ENCODE measurements at regions not wholly inside any gene's neighbourhood (a gene's known extent, or its start where the extent isn't known, plus 50 kb on each side); places are given as distances from the start of the nearest gene placed in this dataset.

DNA sequence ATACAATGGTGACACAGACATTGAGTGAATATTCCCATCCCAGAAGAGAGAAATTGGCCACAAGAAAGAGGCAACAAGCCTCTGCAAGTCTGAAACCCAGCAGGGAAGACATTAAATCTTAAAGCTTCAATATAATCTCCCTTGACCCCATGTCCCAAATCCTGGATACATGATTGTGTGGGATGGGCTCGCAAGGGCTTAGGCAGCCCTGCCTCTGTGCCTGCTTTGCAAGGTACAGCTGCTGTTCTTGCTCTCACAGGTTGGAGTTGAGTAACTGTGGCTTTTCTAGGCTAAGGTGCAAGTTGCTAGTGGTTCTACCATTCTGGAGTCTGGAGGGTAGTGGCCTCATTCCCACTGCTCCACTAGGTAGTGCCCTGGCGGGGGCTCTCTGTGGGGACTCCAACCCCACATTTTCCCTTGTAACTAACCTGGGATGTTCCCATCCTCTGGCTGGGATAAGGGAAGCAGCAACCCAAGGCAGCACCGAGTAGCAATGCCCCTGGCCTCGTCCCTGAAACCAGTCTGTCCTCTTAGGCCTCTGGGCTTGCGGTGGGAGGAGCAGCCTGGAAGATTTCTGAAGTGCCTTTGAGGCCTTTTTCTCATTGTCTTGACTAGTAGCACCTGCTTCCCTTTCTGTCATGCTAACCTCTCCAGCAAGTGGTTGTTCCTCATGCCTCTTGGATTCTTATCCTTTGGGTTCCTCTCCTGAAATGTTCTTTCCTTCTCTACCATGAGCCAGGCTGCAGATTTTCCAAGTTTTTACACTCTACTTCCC lies 90.0 kb downstream of the FAM174B start:
- Histone ChIP-seq H3K27me3 (replicated peaks; ENCODE audit: control insufficient read depth, insufficient read depth, low read length) (peaks cover 8% of the 10 kb centered on the region), H3K9me3 (ENCODE audit: control insufficient read depth, low read length) (no peaks in the 10 kb centered on the region), H3K9ac (ENCODE audit: low read length) (no peak overlapping the region), H3K4me1 (ENCODE audit: control insufficient read depth, insufficient read depth, low read length) (peaks cover 4% of the 10 kb centered on the region), H3K36me3 (ENCODE audit: control insufficient read depth, insufficient read depth, low read length, severe bottlenecking) (no peaks in the 10 kb centered on the region), H3K4me3 (ENCODE audit: low read length) (no peak overlapping the region)
- DNase-seq (ENCODE audit: low read depth), result no peak

DNA sequence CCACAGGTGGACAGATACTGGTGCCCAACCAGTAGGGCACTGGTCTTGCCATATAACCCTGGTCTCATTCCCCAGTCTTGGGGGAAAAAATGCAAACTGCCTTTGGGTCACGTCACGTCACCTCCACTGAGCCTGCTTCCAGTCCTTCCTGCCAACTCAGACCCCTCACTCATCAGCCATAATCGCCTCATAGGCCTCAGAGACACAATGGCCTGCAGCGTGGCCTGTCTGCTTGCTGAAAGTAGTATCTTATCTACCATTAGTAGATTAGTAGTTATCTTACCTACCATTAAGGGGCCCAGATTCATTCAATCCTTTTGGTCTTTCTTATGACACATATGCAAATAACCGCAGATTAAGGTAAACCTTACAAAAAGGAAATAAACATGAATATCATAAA lies 93.8 kb downstream of the FAM174B start:
- no peak for DNase-seq (ENCODE audit: low read depth)
- Histone ChIP-seq H3K9me3 (ENCODE audit: control insufficient read depth, low read length) (peaks cover 4% of the 10 kb centered on the region), H3K4me3 (ENCODE audit: low read length) (no peak overlapping the region), H3K4me1 (ENCODE audit: control insufficient read depth, insufficient read depth, low read length) (no peaks in the 10 kb centered on the region), H3K27me3 (replicated peaks; ENCODE audit: control insufficient read depth, insufficient read depth, low read length) (no peaks in the 10 kb centered on the region), H3K9ac (ENCODE audit: low read length) (no peak overlapping the region), H3K36me3 (ENCODE audit: control insufficient read depth, insufficient read depth, low read length, severe bottlenecking) (no peaks in the 10 kb centered on the region)

DNA sequence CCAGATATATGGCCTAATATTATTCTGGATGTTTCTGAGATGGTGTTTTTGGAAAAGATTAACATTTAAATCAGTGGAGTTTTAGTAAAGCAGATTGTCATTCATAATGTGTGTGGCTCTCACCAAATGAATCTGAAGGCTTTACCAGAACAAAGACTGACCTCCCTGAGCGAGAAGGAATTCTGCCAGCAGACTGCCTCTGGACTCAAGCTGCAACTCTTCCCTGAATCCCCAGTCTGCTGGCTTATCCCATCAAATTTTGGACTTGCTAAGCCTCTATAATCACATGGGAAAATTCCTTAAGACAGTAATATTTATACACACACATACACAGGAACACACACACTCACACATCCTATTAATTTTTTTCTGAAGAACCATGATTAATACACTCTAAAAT lies 102.3 kb downstream of the FAM174B start:
- H3K4me1 ChIP-seq (ENCODE audit: control insufficient read depth, insufficient read depth, low read length), result no peaks in the 10 kb centered on the region
- DNase-seq (ENCODE audit: low read depth), result no peak
- no peaks in the 10 kb centered on the region for H3K27me3 ChIP-seq (replicated peaks; ENCODE audit: control insufficient read depth, insufficient read depth, low read length)
- H3K4me3 ChIP-seq (ENCODE audit: low read length), result no peak overlapping the region
- no peak overlapping the region for H3K9ac ChIP-seq (ENCODE audit: low read length)
- H3K9me3 ChIP-seq (ENCODE audit: control insufficient read depth, low read length), result peaks cover 4% of the 10 kb centered on the region
- no peaks in the 10 kb centered on the region for H3K36me3 ChIP-seq (ENCODE audit: control insufficient read depth, insufficient read depth, low read length, severe bottlenecking)

DNA sequence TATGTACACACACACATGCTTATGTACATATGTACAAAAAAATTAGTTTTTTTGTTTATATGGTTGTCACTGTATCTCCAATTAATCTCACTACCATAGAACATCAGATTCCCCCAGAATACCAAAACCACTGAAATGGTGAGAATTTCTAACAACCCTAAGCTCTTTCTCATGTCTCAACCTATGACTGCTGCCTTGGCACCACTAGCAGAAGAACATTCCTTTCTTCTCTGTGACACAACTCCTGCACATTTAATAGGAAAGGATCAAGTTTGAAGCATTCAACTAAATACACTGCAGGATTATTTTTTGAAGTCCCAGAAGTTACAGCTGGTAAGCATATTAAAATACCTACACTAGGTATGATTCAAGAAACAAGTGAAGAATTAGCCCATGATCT lies 109.6 kb downstream of the FAM174B start:
- no peaks in the 10 kb centered on the region for H3K4me1 ChIP-seq (ENCODE audit: control insufficient read depth, insufficient read depth, low read length)
- H3K9ac ChIP-seq (ENCODE audit: low read length), result no peak overlapping the region
- no peaks in the 10 kb centered on the region for H3K36me3 ChIP-seq (ENCODE audit: control insufficient read depth, insufficient read depth, low read length, severe bottlenecking)
- H3K27me3 ChIP-seq (replicated peaks; ENCODE audit: control insufficient read depth, insufficient read depth, low read length), result no peaks in the 10 kb centered on the region
- no peak for DNase-seq (ENCODE audit: low read depth)
- no peak overlapping the region for H3K4me3 ChIP-seq (ENCODE audit: low read length)
- no peaks in the 10 kb centered on the region for H3K9me3 ChIP-seq (ENCODE audit: control insufficient read depth, low read length)

DNA sequence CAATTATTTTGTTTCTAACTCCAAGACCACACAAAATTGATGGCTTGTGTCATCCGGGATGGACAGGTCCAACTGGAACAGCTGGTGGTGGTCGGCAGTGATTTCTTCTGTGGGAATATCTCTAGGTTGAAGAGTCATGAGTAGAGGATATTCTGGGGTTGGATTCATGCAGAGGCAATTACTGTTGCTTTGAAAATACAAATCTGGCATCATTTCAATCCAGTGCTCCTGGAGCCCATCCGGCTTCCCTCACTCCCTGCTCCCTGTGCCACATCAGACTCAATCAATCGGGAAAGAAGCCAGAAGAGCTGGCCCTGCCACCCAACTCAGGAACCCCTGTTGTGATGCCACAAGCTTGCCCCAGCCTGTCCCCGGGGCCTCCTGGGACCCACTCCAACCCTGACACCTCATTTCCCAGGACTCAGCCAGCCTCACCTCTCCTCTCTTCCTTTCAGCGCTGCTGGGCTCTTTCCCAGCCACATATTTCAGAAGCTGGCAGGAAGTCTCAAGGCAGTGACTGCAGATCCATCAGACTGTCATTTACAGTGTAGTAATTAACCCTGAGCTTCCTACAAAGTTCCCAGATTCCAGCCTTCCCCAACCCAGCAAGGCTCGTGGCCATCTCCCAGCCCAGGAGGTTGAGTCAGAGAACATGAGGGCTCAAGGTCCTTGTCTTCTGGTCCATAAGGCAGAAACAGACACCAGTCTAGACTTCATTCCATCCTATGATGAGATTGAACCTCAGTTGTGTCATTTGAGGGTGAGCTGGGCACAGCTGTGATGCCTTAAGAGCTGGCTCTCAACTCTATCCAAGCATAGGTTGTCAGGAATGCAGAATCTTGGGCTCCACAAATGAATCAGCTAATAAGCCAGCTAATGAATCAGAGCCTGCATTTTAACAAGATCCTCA lies 114.0 kb downstream of the FAM174B start:
- no peaks in the 10 kb centered on the region for H3K36me3 ChIP-seq (ENCODE audit: control insufficient read depth, insufficient read depth, low read length, severe bottlenecking)
- H3K9me3 ChIP-seq (ENCODE audit: control insufficient read depth, low read length), result no peaks in the 10 kb centered on the region
- no peak overlapping the region for H3K9ac ChIP-seq (ENCODE audit: low read length)
- no peak for DNase-seq (ENCODE audit: low read depth)
- H3K27me3 ChIP-seq (replicated peaks; ENCODE audit: control insufficient read depth, insufficient read depth, low read length), result no peaks in the 10 kb centered on the region
- H3K4me3 ChIP-seq (ENCODE audit: low read length), result no peak overlapping the region
- H3K4me1 ChIP-seq (ENCODE audit: control insufficient read depth, insufficient read depth, low read length), result no peaks in the 10 kb centered on the region

DNA sequence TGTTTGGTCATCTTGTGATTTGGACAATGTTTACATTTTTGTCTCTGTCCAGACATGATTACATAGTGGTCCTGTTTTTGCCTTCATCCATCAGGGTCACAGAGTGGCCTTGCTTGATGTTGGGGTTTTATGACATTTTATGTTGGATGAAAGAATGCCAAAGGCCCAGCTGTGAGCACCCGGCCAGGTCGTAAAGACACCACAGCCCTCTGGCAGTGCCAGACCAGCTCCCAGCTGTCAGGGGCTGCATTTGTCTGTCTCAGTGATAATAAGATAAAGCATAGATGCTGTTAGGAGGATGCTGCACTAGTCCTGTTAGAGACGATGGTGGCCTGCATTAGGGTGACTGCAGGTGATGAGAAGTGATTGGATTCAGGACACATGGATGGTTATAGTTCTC lies 117.5 kb downstream of the FAM174B start:
- H3K27me3 ChIP-seq (replicated peaks; ENCODE audit: control insufficient read depth, insufficient read depth, low read length), result peaks cover 11% of the 10 kb centered on the region
- no peak for DNase-seq (ENCODE audit: low read depth)
- no peaks in the 10 kb centered on the region for H3K36me3 ChIP-seq (ENCODE audit: control insufficient read depth, insufficient read depth, low read length, severe bottlenecking)
- H3K9me3 ChIP-seq (ENCODE audit: control insufficient read depth, low read length), result peaks cover 10% of the 10 kb centered on the region
- H3K4me1 ChIP-seq (ENCODE audit: control insufficient read depth, insufficient read depth, low read length), result no peaks in the 10 kb centered on the region
- no peak overlapping the region for H3K4me3 ChIP-seq (ENCODE audit: low read length)
- H3K9ac ChIP-seq (ENCODE audit: low read length), result no peak overlapping the region

DNA sequence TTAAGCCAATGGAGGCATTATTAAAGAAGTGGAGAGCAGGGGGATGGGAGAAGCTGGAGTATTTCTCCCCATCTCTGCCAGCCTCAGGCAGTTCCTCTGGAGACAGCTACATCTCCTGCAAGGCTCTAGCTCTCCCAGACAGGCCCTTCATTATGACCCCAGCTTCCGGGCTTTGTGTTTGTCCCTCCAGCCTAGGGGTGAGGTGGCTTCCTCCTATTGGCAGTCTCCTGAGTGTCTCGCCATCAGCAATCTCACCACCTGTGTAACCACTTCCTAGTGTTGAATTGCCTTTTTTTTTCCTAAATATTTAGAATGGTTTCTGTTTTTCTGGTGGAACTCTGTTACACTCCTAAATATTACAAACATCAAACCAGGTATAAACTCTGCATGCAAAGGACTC lies 122.3 kb downstream of the FAM174B start:
- no peak for DNase-seq (ENCODE audit: low read depth)
- Histone ChIP-seq H3K27me3 (replicated peaks; ENCODE audit: control insufficient read depth, insufficient read depth, low read length) (peaks cover 34% of the 10 kb centered on the region), H3K9ac (ENCODE audit: low read length) (no peak overlapping the region), H3K4me3 (ENCODE audit: low read length) (no peak overlapping the region), H3K36me3 (ENCODE audit: control insufficient read depth, insufficient read depth, low read length, severe bottlenecking) (no peaks in the 10 kb centered on the region), H3K9me3 (ENCODE audit: control insufficient read depth, low read length) (peaks cover 10% of the 10 kb centered on the region), H3K4me1 (ENCODE audit: control insufficient read depth, insufficient read depth, low read length) (no peaks in the 10 kb centered on the region)

DNA sequence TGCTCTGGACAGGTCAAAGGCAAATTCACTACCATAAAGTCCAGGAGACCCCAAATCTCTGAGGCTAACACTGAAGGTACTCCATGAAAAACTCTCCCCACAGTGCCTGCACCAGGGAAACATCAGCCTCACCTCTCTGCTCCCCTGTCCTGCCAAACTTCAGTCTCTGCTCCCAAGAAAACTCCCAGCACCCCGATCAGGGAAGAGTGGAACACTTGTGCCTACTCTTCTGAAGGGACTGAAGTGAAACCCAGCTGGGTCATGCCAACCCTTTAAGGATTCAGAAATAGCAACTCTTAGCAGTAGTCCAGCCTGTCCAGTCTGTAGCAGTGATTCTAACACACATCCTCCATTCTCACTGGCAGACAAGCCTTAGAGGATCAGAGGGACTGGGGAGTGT lies 124.2 kb downstream of the FAM174B start:
- Histone ChIP-seq H3K4me1 (ENCODE audit: control insufficient read depth, insufficient read depth, low read length) (no peaks in the 10 kb centered on the region), H3K27me3 (replicated peaks; ENCODE audit: control insufficient read depth, insufficient read depth, low read length) (peaks cover 34% of the 10 kb centered on the region), H3K36me3 (ENCODE audit: control insufficient read depth, insufficient read depth, low read length, severe bottlenecking) (no peaks in the 10 kb centered on the region), H3K9me3 (ENCODE audit: control insufficient read depth, low read length) (peaks cover 10% of the 10 kb centered on the region), H3K9ac (ENCODE audit: low read length) (no peak overlapping the region), H3K4me3 (ENCODE audit: low read length) (no peak overlapping the region)
- DNase-seq (ENCODE audit: low read depth), result no peak

DNA sequence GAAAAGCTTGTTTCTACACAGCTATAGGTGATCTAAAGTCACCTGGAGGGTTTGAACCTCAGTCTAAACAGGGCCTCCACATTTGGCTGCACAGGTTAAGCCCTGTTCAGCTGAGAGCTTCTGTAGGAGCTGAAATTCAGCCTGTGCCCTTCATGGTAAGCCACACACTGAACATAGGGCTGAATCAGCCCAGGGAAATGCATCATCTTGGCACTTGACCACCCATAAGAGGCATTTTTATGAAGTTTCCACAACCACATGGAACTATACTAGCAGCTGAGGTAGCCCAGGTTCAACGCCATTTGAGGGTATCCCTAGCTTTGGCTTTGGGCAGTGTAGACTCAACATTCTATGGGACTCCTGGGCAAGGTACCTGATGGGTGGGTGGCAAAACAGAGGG lies 126.8 kb downstream of the FAM174B start:
- Histone ChIP-seq H3K9ac (ENCODE audit: low read length) (no peak overlapping the region), H3K9me3 (ENCODE audit: control insufficient read depth, low read length) (no peaks in the 10 kb centered on the region), H3K36me3 (ENCODE audit: control insufficient read depth, insufficient read depth, low read length, severe bottlenecking) (no peaks in the 10 kb centered on the region), H3K4me1 (ENCODE audit: control insufficient read depth, insufficient read depth, low read length) (no peaks in the 10 kb centered on the region), H3K4me3 (ENCODE audit: low read length) (no peak overlapping the region), H3K27me3 (replicated peaks; ENCODE audit: control insufficient read depth, insufficient read depth, low read length) (peaks cover 30% of the 10 kb centered on the region)
- DNase-seq (ENCODE audit: low read depth), result no peak

DNA sequence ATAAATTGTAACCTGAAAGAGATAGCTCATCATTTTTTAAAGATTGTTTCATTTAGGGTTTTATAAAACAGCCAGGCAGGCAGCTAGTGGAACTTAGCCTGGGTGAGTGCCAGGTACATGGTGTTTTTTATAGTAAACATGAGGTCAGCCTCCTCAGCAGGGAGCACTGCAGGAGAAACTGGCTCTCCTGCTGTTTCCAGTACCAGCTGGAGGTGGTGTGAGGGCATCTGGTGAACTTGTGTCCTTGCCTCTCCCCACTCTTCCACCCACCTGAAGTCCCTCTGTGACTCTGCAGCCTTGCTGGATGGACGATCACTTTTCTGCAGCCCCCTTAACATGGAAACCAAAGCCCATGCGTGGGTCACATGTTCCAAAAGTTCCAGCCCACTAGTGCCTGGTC lies 128.4 kb downstream of the FAM174B start:
- no peaks in the 10 kb centered on the region for H3K9me3 ChIP-seq (ENCODE audit: control insufficient read depth, low read length)
- no peak overlapping the region for H3K4me3 ChIP-seq (ENCODE audit: low read length)
- H3K36me3 ChIP-seq (ENCODE audit: control insufficient read depth, insufficient read depth, low read length, severe bottlenecking), result no peaks in the 10 kb centered on the region
- peaks cover 16% of the 10 kb centered on the region for H3K27me3 ChIP-seq (replicated peaks; ENCODE audit: control insufficient read depth, insufficient read depth, low read length)
- no peaks in the 10 kb centered on the region for H3K4me1 ChIP-seq (ENCODE audit: control insufficient read depth, insufficient read depth, low read length)
- H3K9ac ChIP-seq (ENCODE audit: low read length), result no peak overlapping the region
- DNase-seq (ENCODE audit: low read depth), result peak; percentile 21

DNA sequence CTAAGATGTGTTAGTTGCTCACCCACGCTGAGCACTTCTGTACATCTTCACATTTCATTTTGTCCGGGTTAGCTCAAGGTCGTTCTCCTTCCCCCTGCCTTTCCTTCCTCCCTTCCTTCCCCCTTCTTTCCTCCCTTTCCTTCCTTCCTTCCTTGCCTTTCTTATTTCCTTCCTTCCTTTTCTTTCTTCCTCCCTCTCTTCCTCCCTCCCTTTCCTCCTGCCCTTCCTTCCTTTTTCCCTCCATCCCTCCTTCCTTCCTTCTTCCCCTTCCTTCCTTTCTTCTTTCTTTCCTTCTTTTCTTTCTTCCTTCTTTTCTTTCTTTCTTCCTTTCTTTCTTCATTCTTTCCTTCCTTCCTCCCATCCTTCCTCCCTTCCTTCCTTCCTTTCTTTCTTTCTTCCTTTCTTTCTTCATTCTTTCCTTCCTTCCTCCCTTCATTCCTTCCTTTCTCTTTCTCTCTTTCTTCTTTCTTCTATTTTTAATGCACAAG lies 129.8 kb downstream of the FAM174B start:
- no peak overlapping the region for H3K9ac ChIP-seq (ENCODE audit: low read length)
- no peaks in the 10 kb centered on the region for H3K9me3 ChIP-seq (ENCODE audit: control insufficient read depth, low read length)
- DNase-seq (ENCODE audit: low read depth), result no peak
- no peak overlapping the region for H3K4me3 ChIP-seq (ENCODE audit: low read length)
- peaks cover 3% of the 10 kb centered on the region for H3K27me3 ChIP-seq (replicated peaks; ENCODE audit: control insufficient read depth, insufficient read depth, low read length)
- no peaks in the 10 kb centered on the region for H3K4me1 ChIP-seq (ENCODE audit: control insufficient read depth, insufficient read depth, low read length)
- H3K36me3 ChIP-seq (ENCODE audit: control insufficient read depth, insufficient read depth, low read length, severe bottlenecking), result no peaks in the 10 kb centered on the region
